ENCODE measurements at regions not wholly inside any gene's neighbourhood (a gene's known extent, or its start where the extent isn't known, plus 50 kb on each side); places are given as distances from the start of the nearest gene placed in this dataset.

DNA sequence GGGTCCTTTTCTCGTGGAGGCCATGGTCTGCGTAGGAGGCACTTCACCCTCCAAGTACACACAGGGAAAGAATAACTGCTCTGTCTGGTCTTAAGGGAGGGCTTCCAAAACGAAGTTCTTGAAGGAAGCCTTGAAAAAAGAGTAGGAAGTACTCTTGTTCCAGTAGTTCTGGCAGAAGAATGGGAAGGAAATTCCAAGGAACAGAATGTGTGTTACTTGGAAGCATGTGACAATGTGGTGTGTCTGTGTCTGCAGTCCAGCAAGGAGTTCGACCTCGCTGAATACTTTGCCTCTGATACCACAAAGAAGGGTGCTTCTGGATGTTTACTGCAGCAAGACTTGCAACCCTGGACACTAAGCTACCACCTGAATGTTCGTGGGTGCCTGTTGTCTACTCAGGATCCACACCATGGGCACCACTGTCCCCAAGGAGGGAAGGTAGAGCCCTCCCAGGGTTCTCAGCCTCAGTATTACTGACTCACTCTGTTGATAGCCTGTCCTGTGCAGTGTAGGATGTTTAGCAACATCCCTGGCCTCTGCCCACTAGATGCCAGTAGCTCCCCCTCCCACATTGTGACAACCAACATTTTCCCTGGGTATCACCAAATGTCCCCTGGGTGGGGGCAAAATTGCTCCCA, 471.6 kb upstream of the CDH4 start:
- intact Hi-C loops (cut with DNase I) = no loop called here
- Histone ChIP-seq H3K27ac (no peak overlapping the region), H3K36me3 (no peaks in the 10 kb centered on the region), H3K4me1 (no peaks in the 10 kb centered on the region), H3K4me3 (no peak overlapping the region), H3K9me3 (no peaks in the 10 kb centered on the region), H3K27me3 (ENCODE audit: low read depth) (no peaks in the 10 kb centered on the region)
- DNase-seq (no peak), ATAC-seq (no peak)
- TF ChIP-seq, protein P1, sequence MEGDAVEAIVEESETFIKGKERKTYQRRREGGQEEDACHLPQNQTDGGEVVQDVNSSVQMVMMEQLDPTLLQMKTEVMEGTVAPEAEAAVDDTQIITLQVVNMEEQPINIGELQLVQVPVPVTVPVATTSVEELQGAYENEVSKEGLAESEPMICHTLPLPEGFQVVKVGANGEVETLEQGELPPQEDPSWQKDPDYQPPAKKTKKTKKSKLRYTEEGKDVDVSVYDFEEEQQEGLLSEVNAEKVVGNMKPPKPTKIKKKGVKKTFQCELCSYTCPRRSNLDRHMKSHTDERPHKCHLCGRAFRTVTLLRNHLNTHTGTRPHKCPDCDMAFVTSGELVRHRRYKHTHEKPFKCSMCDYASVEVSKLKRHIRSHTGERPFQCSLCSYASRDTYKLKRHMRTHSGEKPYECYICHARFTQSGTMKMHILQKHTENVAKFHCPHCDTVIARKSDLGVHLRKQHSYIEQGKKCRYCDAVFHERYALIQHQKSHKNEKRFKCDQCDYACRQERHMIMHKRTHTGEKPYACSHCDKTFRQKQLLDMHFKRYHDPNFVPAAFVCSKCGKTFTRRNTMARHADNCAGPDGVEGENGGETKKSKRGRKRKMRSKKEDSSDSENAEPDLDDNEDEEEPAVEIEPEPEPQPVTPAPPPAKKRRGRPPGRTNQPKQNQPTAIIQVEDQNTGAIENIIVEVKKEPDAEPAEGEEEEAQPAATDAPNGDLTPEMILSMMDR (IDR thresholded peaks at IDR 0.05) = no peak

DNA sequence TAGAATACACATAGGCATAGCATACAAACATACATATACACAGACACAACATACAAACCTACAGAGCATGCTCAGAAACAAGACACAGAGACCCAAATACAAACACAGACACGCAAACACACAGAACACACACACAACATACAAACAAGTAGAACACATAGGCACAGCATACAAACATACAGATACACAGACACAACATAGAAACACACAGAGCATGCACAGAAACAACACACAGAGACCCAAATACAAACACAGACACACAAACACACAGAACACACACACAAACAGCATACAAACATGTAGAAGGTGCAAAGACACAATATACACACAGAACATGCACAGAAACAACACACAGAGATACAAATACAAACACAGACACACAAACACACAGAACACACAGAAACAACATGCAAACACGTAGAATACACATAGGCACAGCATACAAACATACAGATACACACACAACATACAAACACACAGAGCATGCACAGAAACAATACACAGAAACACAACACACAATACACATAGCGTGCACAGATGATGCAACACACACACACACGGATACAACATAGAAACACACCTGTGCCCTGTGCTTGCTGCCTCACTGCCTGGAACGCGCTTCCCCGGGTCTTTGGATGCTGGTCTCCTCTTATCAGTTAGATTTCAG, 469.0 kb upstream of the CDH4 start:
- DNase-seq (no peak), ATAC-seq (no peak)
- TF ChIP-seq, protein P1 (IDR thresholded peaks at IDR 0.05) = no peak
- H3K4me3 ChIP-seq = no peak overlapping the region
- no peaks in the 10 kb centered on the region for H3K36me3 ChIP-seq
- no peaks in the 10 kb centered on the region for H3K9me3 ChIP-seq
- H3K27me3 ChIP-seq (ENCODE audit: low read depth) = no peaks in the 10 kb centered on the region
- H3K27ac ChIP-seq = no peak overlapping the region
- H3K4me1 ChIP-seq = no peaks in the 10 kb centered on the region
- intact Hi-C loops (cut with DNase I) = no loop called here

DNA sequence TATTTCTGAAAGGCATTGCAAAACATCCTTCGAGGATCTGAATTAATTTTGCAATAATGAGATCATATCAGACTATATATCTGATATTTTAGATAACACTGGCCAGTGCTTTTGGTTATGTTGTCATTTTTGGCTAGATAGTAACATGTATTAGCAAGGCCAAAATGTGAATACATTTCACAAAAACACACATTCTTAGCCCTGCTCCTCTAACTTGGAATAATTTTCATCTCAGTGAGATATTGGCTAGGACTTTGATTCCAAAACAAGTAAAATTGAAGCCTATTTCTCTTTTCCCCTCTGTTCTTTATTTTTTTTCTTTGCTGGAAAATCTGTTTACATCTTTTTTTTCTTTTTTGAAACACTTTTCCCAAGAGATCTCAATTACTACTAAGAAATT, 466.8 kb upstream of the CDH4 start:
- no peaks in the 10 kb centered on the region for H3K9me3 ChIP-seq
- H3K36me3 ChIP-seq = no peaks in the 10 kb centered on the region
- no peak overlapping the region for H3K27ac ChIP-seq
- DNase-seq (no peak), ATAC-seq (no peak)
- intact Hi-C loops (cut with DNase I) = no loop called here
- H3K27me3 ChIP-seq (ENCODE audit: low read depth) = no peaks in the 10 kb centered on the region
- H3K4me3 ChIP-seq = no peak overlapping the region
- TF ChIP-seq, protein P1 (IDR thresholded peaks at IDR 0.05) = no peak
- H3K4me1 ChIP-seq = no peaks in the 10 kb centered on the region

DNA sequence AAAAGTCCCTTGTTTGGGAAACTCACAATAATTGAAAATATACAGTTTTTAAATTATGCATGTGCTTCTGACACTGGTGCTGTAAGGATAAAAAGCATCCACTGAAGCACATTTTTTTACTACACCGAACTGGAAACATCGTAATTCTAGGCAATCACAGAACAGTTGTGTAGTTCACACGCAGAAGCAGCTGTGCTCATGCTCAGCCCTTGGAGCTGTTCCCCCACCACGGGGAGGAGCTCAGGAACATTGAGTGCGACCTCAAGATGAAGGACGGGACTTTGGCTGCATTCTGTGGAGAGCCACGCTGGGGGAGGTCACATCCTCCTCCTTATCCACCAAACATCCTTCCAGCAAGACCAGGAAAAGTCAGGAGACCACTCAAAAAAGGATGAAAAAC, 466.3 kb upstream of the CDH4 start:
- ATAC-seq (no peak), DNase-seq (no peak)
- Histone ChIP-seq H3K27me3 (ENCODE audit: low read depth) (no peaks in the 10 kb centered on the region), H3K36me3 (no peaks in the 10 kb centered on the region), H3K9me3 (no peaks in the 10 kb centered on the region), H3K4me3 (no peak overlapping the region), H3K27ac (no peak overlapping the region), H3K4me1 (no peaks in the 10 kb centered on the region)
- intact Hi-C loops (cut with DNase I) = no loop called here
- TF ChIP-seq, protein P1 (IDR thresholded peaks at IDR 0.05) = no peak

DNA sequence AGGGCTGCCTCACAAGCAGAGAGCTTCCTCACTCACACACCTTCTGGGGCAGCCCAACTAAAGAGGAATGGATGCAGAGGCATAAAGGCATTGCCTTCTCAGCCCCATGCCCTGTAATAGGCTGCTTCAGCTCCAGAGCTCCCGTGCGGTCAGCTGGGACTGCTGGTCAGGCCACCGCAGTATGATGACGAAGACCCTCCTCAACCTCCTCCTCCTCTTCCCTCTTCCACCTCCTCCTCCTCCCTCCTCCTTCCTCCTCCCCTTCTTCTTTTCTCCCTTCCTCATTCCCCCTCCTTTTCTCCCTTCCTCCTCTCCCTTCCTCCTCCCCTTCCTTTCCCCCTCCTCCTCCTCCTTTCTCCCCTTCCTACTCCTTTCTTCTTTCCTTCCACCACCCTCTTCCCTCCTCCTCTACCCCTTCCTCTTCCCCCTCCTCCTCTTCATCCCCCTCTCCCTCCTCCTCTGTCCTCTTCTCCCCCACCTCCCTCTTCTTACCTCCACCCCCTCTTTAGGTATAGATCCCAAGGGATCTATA, 465.3 kb upstream of the CDH4 start:
- no peak overlapping the region for H3K27ac ChIP-seq
- TF ChIP-seq, protein P1 (IDR thresholded peaks at IDR 0.05) = no peak
- ATAC-seq (no peak), DNase-seq (no peak)
- H3K36me3 ChIP-seq = no peaks in the 10 kb centered on the region
- H3K9me3 ChIP-seq = no peaks in the 10 kb centered on the region
- H3K27me3 ChIP-seq (ENCODE audit: low read depth) = no peaks in the 10 kb centered on the region
- no peaks in the 10 kb centered on the region for H3K4me1 ChIP-seq
- intact Hi-C loops (cut with DNase I) = no loop called here
- H3K4me3 ChIP-seq = no peak overlapping the region
